GM18861 (cell line): ENCODE measurements at regions not wholly inside any gene's neighbourhood (a gene's known extent, or its start where the extent isn't known, plus 50 kb on each side); places are given as distances from the start of the nearest gene placed in this dataset.

Experiments
- ATAC-seq: cut with Tn5 transposase; IDR thresholded peaks from one replicate; pipeline ENCODE4 v1.9.1; 2021; ENCODE audit not compliant: unreplicated experiment

GRCh38 chr4:178894126-178894525, 1451.9 kb upstream of the AGA start:
- no peak for ATAC-seq

DNA sequence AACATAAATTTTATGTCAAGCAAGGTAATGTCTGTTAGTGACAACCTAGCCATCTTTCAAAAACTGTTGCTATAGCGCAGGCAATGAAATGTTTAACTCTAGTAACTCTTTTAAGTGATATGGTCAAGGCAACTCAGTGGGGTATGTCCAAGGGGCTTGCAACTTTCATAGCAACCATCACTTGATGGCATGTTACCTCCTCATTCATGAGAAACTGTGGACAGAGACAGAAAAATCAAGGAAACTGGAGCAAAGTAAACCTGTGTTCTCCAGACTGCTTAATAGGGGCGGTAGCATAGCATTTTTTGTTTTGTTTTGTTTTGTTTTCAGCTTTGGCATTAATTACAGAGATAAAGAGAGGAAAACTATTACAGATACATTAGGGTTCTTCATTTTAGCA, 1456.8 kb upstream of the AGA start:
- ATAC-seq = no peak

DNA sequence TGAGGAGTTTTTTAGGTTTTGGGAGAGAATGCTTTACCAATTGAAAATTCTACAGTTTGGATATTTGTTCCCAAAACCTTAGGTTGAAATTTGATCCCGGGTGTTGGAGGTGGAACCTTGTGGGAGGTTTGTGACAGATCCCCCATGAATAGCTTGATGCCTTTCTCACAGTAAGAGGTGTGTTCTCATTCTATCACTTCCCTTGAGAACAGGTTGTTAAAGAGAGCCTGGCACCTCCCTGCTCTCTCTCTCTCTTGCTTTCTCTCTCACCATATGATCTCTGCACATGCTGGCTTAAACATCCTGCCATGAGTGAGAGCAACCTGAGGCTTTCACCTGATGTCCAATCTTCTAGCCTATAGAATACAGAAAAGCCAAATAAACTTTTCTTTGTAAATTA, 1475.5 kb upstream of the AGA start:
- ATAC-seq = no peak

DNA sequence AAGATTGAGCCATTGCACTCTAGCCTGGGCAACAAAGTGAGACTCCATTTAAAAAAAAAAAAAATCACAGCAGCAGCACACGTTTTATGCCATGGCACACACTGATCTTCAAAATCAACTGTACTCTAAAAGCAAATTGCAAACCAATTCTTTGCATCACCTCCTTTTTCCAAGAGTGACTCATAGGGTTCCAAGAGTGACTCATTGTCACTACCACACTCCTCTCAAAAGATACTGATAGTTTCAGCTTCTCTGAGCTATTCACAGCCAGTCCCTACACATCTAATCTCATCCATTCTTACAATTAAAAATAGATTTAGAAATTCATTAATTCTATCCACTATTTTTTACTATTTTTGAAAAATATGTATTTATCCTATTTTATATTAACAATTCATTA, 1494.9 kb upstream of the AGA start:
- no peak for ATAC-seq

GRCh38 chr4:178941975-178942374, 1499.7 kb upstream of the AGA start:
- ATAC-seq = no peak

- no peak for ATAC-seq
Measured at GRCh38 chr4:178953447-178954120, 1511.3 kb upstream of the AGA start.

DNA sequence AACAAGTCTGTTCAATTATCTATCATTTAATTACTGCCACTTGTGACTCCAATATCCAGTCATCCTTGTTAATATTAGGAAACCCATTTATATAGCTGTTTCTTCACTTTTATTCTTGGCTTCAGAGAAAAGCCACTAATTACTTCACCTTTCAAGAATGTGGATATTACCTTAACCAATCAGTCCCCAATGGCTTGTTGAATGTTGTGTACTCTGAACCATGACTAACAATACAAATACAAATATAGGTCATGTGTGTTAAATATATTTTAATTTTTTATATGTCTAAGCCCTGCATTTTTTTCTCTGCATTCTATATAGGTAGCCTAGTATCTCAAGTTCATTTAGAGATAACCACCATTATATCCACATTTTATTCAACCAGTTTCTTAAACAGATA, 1513.4 kb upstream of the AGA start:
- no peak for ATAC-seq

DNA sequence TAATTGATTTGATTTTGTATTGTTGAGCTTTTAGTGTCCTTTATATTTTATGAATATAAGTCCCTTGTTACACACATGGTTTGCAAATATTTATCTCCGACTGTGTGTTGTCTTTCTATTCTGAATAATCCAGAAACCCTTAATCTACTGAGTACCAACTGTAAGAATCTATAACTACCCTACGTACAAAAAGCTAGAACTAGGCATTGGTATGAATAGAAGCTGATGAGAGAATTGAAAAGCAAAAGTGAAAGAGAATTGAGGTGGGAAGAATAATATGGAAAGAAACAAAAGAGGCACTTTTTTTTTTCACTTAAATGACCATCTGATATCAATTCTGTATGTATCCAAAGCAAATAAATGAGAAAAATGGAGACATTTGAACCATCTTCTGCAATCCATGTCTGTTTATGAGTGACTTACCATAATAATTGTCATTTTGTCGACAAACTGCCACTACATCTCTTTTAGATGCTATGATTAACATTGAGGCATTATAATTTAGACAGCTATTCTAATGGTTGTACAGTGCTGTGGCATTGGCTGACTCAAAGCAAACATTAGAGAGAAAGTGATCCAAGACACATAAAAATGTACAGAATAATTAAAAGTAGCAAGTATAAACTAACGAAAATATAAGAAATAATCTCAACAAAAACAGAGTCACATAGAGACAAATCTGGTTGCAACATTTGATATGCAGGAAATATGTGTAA, 1516.6 kb upstream of the AGA start:
- ATAC-seq = no peak

GRCh38 chr4:178963446-178964045, 1521.3 kb upstream of the AGA start:
- ATAC-seq = no peak

GRCh38 chr4:178966644-178967043, 1524.4 kb upstream of the AGA start:
- no peak for ATAC-seq

DNA sequence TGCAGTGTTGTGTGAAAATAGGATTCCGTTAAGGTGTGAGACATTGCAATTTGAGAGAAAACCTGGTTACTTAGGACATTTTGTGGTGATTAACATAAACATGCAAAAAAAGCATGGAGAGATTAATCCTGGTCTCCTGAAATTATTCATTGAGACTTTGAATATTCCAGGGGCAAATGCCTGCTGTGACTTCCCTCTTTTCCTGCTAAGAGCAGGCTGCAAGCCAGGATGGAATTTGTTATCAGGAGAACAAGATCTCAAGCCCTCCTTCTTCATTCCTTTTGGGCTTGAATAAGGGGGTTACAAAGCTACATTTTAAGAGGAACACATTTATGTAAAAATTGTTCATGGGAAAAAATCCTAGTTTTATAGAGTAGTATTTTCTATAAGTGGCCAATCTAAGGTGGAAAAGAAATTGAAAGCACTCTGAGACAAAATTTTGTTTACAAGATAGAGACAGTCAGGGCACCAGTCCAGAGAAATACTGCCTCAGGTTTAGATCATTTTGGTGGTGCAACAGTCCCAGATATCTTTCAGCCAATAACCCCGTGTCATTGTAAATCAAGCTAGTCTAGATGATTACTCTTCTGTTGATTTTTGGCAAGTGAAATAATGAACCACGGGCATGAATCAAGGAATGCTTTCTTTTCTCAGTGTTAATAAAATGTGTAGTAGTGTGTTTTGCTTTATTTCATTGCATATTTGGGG, 1528.3 kb upstream of the AGA start:
- ATAC-seq = no peak

- no peak for ATAC-seq
Measured at GRCh38 chr4:178976861-178977260, 1534.6 kb upstream of the AGA start.

GRCh38 chr4:178993306-178993705, 1551.1 kb upstream of the AGA start:
- no peak for ATAC-seq

DNA sequence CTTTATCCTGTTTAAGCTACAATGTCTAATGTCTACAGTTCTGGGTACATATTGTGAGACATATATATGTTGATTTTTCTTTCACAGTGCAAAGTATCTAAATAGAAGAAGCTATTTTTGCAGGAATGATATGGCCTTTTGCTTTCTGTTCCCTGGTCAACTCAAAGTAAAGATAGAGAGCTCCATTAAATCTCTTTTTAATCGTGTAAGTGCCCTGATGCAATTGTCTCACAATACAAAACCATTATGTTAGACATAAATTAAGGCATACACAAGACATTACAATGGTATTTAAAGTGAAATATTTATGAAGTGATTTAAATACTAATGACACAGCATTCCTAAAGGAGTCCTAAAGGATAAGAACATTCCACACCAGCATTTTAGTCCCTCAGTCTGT, 1559.7 kb upstream of the AGA start:
- ATAC-seq = no peak

- no peak for ATAC-seq
Measured at GRCh38 chr4:179007755-179008154, 1565.5 kb upstream of the AGA start.

DNA sequence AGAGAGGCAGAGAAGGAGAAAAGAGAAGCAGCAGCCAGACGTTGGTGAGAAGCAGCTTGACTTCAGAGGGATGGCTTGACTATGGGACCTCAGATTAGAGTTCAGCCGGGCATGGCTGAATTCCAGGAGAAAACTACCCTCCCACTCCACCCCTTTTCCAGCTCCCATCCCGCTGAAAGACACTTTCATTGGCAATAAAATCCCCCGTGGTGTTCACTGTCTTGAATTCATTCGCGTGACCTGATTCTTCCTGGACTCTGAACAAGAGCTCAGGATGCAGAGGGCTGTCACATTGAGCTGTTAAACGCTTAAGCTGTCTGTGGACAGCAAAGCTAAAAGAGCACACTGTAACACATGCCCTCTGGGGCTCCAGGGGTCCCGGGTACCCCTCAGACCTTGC, 1575.3 kb upstream of the AGA start:
- no peak for ATAC-seq

DNA sequence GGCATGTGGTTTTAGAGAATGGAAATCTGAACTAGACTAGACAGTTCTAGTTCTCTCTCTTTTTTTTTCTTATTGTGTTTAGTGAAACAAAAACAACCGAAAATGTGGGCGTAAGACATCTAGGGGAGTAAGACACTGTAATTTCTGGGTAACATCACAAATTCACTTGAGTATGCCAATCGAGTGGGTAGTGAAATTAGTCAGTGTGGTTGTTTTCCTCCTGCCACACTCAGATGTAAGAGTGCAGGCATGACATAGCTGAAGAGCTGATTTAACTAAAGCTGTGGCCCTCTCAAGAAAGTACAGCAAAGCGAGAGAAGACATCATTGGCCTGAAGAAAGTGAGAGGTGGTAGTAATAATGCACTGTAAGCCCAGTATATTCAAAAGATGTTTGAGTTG, 1585.3 kb upstream of the AGA start:
- no peak for ATAC-seq

- no peak for ATAC-seq
Measured at GRCh38 chr4:179028321-179028720, 1586.1 kb upstream of the AGA start.

- ATAC-seq = no peak
Measured at GRCh38 chr4:179029683-179030082, 1587.4 kb upstream of the AGA start.

GRCh38 chr4:179040259-179040658, 1598.0 kb upstream of the AGA start:
- no peak for ATAC-seq

DNA sequence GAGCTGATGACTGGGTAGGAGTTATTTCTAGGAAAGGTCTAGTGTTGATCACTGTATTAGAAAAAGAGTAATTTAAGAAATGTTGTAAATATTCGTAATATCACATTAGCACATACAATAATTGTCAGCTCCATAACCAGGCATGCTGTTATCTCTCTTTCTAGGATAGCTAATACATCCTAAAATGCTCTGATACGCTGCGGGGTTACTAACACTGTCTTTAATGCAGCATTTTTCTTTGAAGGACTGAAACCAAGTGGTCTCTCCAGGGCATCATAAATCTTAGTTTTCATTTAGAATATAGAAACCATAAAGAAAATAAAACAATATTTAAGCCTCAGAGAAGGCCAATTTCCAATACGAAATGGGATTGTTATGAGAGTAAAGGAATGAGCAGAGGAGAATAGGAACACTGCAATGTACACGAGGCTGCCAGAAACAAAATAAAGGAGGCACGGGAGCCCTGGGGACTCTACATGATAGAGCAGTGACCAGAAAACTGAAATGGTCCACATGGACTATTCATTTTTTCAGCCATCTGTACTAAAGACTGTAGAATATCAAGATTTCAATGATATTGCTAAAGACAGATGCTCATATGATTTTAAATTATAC, 1606.7 kb upstream of the AGA start:
- ATAC-seq = no peak
